ENCODE measurements at regions not wholly inside any gene's neighbourhood (a gene's known extent, or its start where the extent isn't known, plus 50 kb on each side); places are given as distances from the start of the nearest gene placed in this dataset.
"Not testable (repeated sequence)": the region's sequence is repeated elsewhere in the genome, so short reads cannot be mapped to it uniquely, and the experiment has no call there.

DNA sequence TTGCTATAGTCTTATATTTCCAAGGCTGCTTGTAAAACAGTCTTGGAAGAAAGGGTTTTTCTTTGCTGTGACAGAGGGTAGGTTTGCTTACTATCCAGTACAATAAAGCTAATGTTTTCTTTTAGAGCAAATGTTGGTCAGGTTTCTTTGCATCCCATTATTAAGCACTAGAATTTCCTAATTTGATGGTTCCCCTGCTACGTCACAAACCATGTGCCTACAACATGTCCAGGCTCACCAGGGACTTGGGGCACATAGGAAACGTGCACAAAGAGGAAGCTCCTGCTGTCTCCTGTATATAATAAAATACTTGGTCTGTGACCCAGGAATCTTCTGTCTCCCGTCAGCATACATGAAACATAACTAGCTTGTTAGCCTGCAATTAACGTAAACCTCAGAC is 486.3 kb upstream of the LRFN5 start:
- no peak for DNase-seq (ENCODE audit: extremely low read depth, low read depth)

- DNase-seq (ENCODE audit: extremely low read depth, low read depth), result no peak
Observed at GRCh38 chr14:41096131-41096530, 510.5 kb upstream of the LRFN5 start.

DNA sequence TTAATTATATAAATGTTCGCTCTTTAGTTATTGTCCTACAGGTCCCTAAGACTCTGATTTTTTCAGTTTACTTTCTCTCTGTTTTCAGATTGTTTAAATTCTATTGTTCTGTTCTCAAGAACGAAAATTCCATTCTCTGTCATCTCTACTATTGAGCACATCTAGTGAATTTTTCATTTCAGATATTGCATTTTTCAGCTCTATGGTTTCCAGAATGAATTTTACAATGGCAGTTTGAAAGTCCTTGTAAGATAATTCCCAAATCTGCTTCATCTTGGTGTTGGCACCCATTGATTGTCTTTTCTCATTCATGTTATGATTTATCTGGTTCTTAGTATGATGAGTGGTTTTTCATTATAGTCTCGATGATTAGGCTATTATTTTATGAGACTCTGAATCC is 519.6 kb upstream of the LRFN5 start:
- no peak for DNase-seq (ENCODE audit: extremely low read depth, low read depth)

- no peak for DNase-seq (ENCODE audit: extremely low read depth, low read depth)
Observed at GRCh38 chr14:41073544-41073943, 533.1 kb upstream of the LRFN5 start.

DNA sequence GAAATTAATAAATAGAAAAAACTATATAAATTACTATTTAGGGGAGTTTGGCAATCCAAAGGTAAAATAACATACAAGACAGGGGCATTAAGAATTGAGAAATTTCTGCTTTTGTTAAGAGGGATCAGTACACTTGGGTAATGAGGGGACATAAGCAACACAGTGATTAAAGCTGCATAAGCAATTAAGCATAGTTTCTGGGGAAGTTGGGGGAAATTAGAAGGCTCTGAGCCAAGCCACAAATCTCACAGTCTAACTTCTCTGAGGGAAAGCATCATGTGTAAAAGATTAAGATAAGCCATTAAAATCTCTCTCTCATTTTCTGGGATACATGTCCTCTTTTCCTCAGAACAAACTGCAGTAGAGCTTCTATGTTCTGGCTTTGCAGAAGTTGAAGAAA is 533.9 kb upstream of the LRFN5 start:
- DNase-seq (ENCODE audit: extremely low read depth, low read depth), result no peak

- no peak for DNase-seq (ENCODE audit: extremely low read depth, low read depth)
Observed at GRCh38 chr14:41071351-41071750, 535.3 kb upstream of the LRFN5 start.

GRCh38 chr14:41062826-41063225 is 543.9 kb upstream of the LRFN5 start:
- peak; percentile 11 for DNase-seq (ENCODE audit: extremely low read depth, low read depth)

DNA sequence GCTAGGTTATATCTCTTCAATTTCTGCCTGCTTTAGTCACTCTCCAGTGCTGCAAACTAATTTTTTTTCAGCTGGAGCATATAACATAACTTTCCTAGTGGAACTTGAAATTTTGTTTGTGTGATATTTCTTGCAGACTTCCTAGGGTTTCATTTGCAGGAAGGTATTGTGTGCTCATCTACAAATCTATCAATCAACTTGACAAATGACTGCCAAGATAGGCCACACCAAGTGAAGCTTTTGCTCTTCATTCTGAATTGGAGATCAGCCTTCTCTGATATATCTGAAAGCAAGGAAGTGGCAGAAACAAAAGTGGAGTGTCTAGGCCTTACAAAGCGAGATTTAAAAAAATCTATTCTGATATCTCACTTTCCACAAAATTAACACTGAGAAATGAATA is 551.1 kb upstream of the LRFN5 start:
- no peak for DNase-seq (ENCODE audit: extremely low read depth, low read depth)

- DNase-seq (ENCODE audit: extremely low read depth, low read depth), result no peak
Observed at GRCh38 chr14:41051801-41052200, 554.9 kb upstream of the LRFN5 start.

DNA sequence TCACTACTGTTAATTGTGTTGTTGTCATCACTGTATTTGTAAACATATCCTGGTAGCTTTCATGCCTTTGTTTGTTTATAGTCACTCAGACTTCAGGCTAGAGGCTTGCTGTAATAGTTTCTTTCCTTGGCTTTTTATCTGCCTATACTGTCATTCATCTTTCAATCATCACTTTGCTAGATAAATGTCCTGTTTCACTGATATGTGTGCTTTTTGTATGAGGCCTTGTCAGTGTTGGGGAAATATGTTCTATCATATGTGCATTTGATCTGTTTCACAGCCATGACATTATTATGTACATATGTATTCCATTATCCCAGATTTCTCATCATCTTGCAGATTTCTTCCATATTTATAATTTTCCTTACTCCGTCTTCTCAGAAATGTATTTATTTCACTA is 558.9 kb upstream of the LRFN5 start:
- no peak for DNase-seq (ENCODE audit: extremely low read depth, low read depth)

DNA sequence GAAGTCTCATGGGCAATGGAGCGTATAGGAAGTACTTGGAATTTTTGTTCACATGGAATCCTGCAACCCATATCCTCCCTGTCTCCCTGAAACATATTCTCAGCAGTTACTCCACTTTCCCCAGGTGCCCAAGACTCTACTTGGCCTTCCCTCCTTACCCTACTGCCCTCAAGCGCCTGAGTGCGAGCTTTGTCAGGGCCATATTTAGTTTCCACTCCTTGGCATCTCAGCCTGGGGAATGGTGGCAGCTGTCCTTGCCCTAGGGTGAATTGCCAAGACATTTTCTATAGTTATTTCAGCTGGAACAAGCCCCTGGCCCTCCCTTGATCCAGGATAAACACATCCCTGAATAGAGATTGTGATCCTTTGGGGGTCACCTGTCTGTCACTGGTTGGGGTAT is 569.3 kb upstream of the LRFN5 start:
- DNase-seq (ENCODE audit: extremely low read depth, low read depth), result no peak

GRCh38 chr14:41034969-41035368 is 571.7 kb upstream of the LRFN5 start:
- no peak for DNase-seq (ENCODE audit: extremely low read depth, low read depth)

GRCh38 chr14:41022932-41023331 is 583.7 kb upstream of the LRFN5 start:
- DNase-seq (ENCODE audit: extremely low read depth, low read depth), result no peak

DNA sequence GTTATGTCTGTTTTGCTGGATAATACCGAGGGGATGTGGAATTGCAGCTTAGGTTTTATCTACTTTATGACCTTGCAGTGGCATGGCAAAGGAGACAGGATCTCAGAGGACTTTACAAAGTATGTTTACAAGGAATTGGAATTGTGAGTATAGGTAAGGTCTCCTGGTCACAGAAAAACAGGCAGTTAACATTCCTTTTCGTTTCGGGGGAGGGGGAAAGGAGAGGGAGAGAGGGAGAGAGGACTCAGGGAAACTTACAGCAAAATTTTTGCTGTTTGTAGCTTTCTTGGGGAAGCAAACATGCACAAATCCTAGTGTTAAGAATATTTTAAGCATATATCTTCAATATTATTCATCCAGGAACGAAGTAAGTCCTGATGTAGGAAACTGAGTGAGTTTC is 590.5 kb upstream of the LRFN5 start:
- DNase-seq (ENCODE audit: extremely low read depth, low read depth), result no peak

DNA sequence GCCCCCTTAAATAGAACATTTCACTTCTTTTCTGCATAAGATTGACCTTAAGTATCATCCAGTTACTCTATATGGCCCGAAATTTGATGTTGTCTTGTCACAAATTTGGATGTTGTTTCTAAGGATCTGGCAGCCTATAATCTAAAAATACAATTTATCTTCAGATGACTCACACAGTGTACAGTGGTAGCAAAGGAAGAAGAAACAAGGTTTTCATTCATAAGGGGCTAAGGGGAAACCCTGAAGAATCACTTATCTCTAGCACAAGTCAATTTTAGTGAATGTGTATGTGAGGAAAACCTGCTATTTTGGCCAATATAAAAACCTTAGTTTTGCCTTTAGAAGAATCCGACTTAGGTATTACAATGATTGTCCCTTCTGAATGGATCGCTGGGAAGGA is 606.3 kb upstream of the LRFN5 start:
- no peak for DNase-seq (ENCODE audit: extremely low read depth, low read depth)

DNA sequence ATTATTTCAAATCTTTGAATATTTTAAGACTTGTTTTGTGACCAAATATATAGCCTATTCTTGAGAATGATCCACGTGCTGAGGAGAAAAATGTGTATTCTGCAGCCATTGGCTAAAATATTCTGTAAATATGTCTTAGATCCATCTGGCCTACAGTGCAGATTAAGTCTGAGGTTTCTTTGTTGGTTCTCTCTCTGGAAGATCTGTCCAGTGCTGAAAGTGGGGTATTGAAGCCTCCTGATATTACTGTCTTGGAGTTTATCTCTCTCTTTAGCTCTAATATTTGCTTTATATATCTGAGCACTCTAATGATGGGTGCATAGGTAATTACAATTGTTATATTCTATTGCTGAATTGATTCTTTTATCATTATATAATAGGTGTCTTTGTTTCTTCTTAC is 617.4 kb upstream of the LRFN5 start:
- DNase-seq (ENCODE audit: extremely low read depth, low read depth), result no peak

GRCh38 chr14:40987481-40987880 is 619.2 kb upstream of the LRFN5 start:
- no peak for DNase-seq (ENCODE audit: extremely low read depth, low read depth)

DNA sequence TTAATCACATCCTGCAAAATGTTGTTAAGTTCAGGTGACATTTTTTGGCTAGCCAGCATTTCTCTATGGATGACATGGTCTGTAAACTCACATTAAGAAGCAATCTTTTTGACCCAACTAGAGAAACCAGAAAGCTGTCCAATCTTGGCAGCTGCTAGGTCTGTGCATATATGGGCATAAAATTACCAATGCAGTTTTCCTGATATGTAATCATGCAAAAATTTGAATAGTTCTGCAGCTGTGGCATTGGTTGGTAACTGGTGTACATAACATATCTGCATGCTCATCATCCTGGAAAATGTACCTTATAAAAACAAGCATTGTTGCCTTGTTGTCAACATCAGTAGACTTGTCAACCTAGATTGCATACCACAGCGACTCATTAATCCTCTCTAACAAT is 620.0 kb upstream of the LRFN5 start:
- DNase-seq (ENCODE audit: extremely low read depth, low read depth), result no peak

DNA sequence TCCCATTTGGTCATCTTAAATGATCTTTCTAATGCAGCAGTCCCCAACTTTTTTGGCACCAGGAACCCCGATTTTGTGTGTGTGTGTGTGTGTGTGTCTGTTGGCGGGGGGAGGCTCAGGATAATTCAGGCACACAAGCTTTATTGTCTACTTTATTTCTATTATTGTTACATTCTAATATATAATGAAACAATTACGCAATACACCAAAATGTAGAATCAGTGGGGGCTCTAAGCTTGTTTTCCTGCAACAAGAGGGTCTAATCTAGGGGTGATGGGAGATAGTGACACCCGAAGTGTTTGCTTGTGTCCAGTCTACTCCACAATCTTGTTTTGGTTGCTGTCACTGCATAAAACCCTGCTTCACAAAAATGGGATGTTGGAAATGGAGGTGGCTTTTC is 621.1 kb upstream of the LRFN5 start:
- DNase-seq (ENCODE audit: extremely low read depth, low read depth), result no peak

- peak; percentile 49 for DNase-seq (ENCODE audit: extremely low read depth, low read depth)
Observed at GRCh38 chr14:40983604-40984003, 623.1 kb upstream of the LRFN5 start.

- no peak for DNase-seq (ENCODE audit: extremely low read depth, low read depth)
Observed at GRCh38 chr14:40981247-40981646, 625.4 kb upstream of the LRFN5 start.

GRCh38 chr14:40960257-40960656 is 646.4 kb upstream of the LRFN5 start:
- DNase-seq (ENCODE audit: extremely low read depth, low read depth), result not testable (repeated sequence)

DNA sequence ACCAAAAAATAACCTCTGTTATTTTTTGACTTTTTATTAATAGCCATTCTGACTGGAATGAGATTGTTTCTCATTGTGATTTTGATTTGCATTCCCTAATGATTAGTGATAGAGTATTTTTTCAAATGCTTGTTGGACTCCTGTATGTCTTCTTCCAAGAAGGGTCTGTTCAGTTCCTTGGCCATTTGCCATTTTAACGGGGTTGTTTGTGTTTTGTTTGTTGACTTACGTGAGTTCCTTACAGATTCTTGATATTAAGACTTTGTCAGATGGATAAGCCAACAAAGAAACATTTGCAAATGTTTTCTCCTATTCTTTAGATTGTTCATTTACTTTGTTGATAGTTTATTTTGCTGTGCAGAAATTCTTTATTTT is 651.6 kb upstream of the LRFN5 start:
- DNase-seq (ENCODE audit: extremely low read depth, low read depth), result no peak

Measured in NCI-H460 (cell line).